ENCODE measurements at regions not wholly inside any gene's neighbourhood (a gene's known extent, or its start where the extent isn't known, plus 50 kb on each side); places are given as distances from the start of the nearest gene placed in this dataset.

DNA sequence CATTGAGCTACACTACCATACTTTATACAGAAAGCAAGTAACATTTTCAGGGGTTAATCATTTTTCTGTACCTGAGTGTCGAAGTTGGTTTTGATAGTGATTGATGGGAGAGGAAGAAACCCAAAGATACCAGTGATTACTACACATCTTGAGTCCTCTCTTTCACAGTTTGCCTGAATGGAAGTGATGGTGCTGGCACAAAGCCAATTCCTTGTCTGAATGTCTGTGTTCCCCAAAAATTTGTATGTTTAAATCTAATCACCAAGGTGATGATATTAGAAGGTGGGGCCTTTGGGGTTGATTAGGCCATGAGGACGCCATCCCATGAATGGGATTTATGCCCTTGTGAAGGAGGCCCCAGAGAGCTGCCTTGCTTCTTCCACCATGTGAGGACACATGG is 696.9 kb upstream of the ANKRD30A start:
- Histone ChIP-seq H3K27ac (no peak overlapping the region), H3K4me1 (no peaks in the 10 kb centered on the region), H3K9me3 (no peaks in the 10 kb centered on the region), H3K36me3 (no peaks in the 10 kb centered on the region), H3K27me3 (no peaks in the 10 kb centered on the region), H3K4me3 (no peak overlapping the region)
- TF ChIP-seq POLR2A (IDR thresholded peaks at IDR 0.05), result no peak
- TF ChIP-seq, protein P1, sequence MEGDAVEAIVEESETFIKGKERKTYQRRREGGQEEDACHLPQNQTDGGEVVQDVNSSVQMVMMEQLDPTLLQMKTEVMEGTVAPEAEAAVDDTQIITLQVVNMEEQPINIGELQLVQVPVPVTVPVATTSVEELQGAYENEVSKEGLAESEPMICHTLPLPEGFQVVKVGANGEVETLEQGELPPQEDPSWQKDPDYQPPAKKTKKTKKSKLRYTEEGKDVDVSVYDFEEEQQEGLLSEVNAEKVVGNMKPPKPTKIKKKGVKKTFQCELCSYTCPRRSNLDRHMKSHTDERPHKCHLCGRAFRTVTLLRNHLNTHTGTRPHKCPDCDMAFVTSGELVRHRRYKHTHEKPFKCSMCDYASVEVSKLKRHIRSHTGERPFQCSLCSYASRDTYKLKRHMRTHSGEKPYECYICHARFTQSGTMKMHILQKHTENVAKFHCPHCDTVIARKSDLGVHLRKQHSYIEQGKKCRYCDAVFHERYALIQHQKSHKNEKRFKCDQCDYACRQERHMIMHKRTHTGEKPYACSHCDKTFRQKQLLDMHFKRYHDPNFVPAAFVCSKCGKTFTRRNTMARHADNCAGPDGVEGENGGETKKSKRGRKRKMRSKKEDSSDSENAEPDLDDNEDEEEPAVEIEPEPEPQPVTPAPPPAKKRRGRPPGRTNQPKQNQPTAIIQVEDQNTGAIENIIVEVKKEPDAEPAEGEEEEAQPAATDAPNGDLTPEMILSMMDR (IDR thresholded peaks at IDR 0.05), result no peak
- no peak for DNase-seq

DNA sequence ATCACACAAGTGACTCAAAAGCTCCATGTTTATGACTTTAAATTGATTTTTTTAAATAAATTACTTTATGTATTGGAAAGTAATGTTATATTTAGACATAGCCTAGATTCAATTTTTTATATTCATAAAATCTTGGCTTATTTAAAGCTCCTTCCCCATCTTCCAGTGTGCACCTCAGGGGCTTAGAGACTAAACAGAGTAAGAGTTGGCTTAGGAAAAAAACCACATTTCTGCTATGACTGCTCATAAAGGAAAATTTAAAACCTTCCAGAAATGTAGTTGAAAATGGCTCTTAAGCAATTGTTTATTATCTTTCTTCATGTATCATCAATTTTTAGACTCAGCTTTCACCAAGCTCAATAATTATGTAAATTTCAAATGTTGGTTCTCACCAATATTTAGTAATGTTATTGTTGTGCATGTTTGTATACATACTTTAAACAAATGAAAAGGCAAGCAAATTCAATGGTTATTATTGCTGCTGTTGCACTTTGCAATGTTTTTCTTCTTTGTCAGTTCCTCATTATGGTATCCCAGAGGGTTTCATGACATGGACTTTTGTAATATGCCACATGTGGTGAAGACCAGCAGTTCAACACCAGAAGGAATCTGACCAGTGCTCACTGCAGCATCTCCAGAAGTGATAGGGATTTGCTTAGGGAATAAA is 700.1 kb upstream of the ANKRD30A start:
- H3K4me1 ChIP-seq, result no peaks in the 10 kb centered on the region
- no peak for DNase-seq
- H3K27me3 ChIP-seq, result no peaks in the 10 kb centered on the region
- no peak overlapping the region for H3K4me3 ChIP-seq
- H3K9me3 ChIP-seq, result no peaks in the 10 kb centered on the region
- H3K27ac ChIP-seq, result no peak overlapping the region
- H3K36me3 ChIP-seq, result no peaks in the 10 kb centered on the region
- TF ChIP-seq, protein P1 (IDR thresholded peaks at IDR 0.05), result no peak
- TF ChIP-seq POLR2A (IDR thresholded peaks at IDR 0.05), result no peak

DNA sequence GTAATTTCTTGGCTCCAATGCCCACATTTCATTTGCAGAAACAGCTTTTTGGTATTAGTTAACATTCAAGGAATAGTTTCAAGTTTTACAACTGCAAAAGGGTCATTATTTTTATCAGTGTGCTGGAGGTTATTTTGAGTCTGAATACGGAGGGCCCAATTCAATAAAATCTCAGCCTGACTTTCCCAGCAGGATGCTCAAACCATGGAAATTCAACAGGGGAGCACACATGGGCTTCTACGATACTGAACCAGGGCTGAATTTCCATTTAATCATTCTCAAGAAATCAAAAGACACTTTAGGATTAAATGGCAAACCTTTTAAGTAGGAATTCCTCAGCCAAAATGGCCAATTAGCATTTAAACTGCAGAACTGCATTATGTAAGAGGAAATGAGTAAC is 700.9 kb upstream of the ANKRD30A start:
- Histone ChIP-seq H3K4me3 (no peak overlapping the region), H3K36me3 (no peaks in the 10 kb centered on the region), H3K27ac (no peak overlapping the region), H3K4me1 (no peaks in the 10 kb centered on the region), H3K9me3 (no peaks in the 10 kb centered on the region), H3K27me3 (no peaks in the 10 kb centered on the region)
- TF ChIP-seq, protein P1 (IDR thresholded peaks at IDR 0.05), result no peak
- TF ChIP-seq POLR2A (IDR thresholded peaks at IDR 0.05), result no peak
- no peak for DNase-seq

DNA sequence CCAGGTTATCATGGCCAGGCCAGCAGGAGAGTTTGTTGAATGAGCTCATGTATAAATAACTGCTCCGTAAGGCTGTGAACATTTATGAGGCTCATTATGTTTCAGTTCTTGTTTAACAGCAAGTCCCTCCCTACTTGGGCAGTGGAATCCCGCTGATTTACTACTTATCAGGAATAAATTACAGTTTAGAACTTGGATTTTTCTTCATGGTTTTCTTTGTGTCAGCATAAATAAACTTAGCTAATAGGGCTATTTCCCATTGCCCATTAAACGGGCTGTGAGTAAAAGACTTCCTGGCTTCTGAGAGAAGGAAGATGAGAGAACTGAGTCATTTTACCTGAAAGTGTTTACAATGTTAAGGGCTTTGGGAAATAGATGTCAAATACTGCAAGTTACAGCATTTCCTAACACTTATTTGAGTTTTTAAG is 701.6 kb upstream of the ANKRD30A start:
- no peak for DNase-seq
- no peaks in the 10 kb centered on the region for H3K36me3 ChIP-seq
- no peak overlapping the region for H3K4me3 ChIP-seq
- no peak overlapping the region for H3K27ac ChIP-seq
- no peak for TF ChIP-seq POLR2A (IDR thresholded peaks at IDR 0.05)
- TF ChIP-seq, protein P1 (IDR thresholded peaks at IDR 0.05), result no peak
- no peaks in the 10 kb centered on the region for H3K27me3 ChIP-seq
- no peaks in the 10 kb centered on the region for H3K9me3 ChIP-seq
- no peaks in the 10 kb centered on the region for H3K4me1 ChIP-seq

DNA sequence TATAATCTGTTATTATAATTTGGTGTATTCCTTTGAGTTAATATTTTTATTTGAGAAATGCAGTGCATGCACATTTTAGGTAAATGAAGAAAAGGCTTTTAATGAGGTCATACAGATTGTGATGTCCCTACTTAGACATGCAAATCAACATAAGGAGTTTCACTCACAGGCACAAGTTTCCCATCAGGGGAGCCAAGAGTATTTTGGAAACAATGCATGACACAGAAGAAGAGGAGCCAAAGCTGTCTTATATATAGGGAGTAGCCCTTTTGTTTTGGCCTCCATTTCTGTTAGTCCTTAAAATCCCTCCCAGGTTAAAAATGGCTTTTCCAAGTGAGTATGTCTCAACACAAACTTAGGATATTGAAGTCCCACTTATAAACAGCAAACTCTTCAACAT is 703.4 kb upstream of the ANKRD30A start:
- DNase-seq, result no peak
- no peaks in the 10 kb centered on the region for H3K36me3 ChIP-seq
- H3K4me1 ChIP-seq, result no peaks in the 10 kb centered on the region
- TF ChIP-seq POLR2A (IDR thresholded peaks at IDR 0.05), result no peak
- TF ChIP-seq, protein P1 (IDR thresholded peaks at IDR 0.05), result no peak
- H3K27ac ChIP-seq, result no peak overlapping the region
- H3K9me3 ChIP-seq, result no peaks in the 10 kb centered on the region
- no peak overlapping the region for H3K4me3 ChIP-seq
- H3K27me3 ChIP-seq, result no peaks in the 10 kb centered on the region

DNA sequence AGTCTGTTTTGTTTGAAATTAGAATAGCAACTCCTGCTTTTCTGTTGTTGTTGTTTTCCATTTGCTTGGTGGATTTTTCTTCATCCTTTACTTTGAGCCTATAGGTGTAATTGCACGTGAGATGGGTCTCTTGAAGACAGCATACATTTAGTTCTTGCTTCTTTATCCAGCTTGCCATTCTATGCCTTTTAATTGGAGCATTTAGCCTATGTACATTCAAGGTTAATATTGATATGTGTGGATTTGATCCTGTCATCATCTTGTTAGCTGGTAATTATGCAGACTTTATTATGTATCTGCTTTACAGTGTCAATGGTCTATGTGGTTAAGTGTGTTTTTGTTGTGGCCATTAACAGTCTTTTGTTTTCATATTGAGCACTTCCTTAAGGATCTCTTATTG is 708.9 kb upstream of the ANKRD30A start:
- no peaks in the 10 kb centered on the region for H3K27me3 ChIP-seq
- no peaks in the 10 kb centered on the region for H3K9me3 ChIP-seq
- DNase-seq, result no peak
- H3K36me3 ChIP-seq, result no peaks in the 10 kb centered on the region
- TF ChIP-seq, protein P1 (IDR thresholded peaks at IDR 0.05), result no peak
- no peak for TF ChIP-seq POLR2A (IDR thresholded peaks at IDR 0.05)
- H3K4me3 ChIP-seq, result no peak overlapping the region
- no peak overlapping the region for H3K27ac ChIP-seq
- no peaks in the 10 kb centered on the region for H3K4me1 ChIP-seq

Data from Peyer's patch (tissue), 4 donors.